NCI-H446 (cell line): ENCODE measurements at regions not wholly inside any gene's neighbourhood (a gene's known extent, or its start where the extent isn't known, plus 50 kb on each side); places are given as distances from the start of the nearest gene placed in this dataset.

Experiments used
- DNase-seq, 2 experiments: peaks; one replicate each; lab custom pipeline; 2025; lab: John Stamatoyannopoulos, UW

DNA sequence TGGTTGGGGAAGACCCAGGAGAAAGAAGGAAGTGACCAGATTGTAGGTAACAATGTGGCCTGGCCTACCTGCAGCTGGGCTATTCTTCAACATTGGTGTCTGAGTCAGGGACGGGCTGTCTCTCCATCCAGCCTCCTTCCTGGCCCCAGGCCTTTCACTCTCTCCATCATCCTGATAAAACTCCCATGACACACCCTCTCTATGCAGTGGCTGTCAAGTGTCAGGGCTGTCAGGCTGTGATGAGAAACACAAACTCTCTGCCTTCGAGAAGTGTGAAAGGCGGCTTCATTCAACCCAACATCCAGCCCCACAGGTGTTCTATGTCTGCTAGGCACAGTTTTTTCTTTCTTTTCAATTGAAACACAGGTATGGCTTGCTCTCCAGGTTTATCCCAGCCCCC, 153.3 kb upstream of the VSTM2B start:
- no peak for DNase-seq

DNA sequence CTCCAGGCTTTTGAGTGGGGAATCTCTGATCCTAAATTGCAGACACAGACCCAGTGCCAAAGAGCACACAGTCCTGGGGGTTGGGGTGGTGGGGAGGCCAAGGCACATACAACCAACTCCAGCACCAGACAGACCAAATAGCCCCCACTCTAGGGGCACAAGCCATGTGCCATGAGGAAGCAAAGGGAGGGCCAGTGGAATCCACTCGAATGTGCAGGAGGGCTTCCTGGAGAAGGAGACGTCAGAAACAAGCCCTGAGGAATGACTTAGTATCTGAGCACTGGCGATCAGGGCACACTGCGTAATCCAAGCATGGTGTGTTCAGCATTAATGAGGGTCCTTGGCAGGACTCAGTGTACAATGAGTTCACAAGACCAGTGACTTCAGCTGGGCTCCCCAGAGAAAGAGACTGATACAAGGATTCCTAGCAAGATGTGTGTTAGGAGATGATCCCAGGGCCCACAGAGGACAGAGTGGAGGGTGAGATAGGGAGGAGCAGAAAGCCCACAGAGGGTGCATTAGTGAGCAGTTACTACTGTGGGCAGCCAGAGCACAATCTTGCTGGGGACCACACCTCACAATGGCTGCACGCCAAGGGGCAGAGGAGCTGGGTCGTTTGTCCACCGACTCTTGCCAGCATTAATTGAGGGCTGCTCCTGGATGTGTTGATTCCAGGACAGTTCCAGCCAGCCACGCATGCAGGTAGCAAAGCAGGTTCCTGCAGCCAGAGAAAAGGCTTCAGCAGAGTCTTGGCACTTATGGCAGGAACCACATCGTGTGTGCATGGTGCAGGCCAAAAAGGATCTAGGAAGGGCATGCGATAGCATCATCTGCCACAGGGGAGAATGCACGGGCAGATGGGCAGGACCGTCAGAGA, 152.6 kb upstream of the VSTM2B start:
- DNase-seq = no peak

DNA sequence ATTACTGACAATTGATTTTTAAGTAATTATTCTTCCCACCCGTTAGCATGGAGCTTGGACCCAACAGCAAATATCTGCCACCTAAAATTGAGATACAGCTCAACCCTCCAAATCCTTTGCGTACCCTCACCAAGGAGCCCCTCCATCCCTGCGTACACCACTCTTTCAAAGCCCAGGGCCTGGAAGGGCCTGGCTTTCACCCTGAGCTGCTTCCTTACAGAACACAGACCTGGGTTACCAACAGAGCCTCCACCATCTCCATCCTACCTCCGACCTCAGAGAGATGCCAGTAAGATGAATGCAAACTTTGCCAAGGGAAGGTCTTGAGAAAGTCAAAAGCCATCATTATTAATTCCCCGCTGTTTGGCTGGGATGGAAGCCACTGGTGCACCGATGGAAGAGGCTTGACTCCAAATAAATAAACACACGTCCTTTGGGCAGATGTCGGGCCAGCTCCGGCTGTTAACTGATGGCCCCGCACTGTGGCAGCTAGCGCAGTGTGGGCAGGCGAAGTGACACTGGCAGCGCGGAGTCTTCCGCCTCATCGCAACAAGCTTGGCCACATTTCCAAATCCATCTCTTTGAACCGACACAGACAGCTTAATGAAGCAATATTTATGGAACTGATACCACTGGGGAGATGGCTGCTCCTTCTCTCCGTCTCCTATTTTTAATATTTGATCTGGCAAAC, 150.2 kb upstream of the VSTM2B start:
- DNase-seq = no peak

DNA sequence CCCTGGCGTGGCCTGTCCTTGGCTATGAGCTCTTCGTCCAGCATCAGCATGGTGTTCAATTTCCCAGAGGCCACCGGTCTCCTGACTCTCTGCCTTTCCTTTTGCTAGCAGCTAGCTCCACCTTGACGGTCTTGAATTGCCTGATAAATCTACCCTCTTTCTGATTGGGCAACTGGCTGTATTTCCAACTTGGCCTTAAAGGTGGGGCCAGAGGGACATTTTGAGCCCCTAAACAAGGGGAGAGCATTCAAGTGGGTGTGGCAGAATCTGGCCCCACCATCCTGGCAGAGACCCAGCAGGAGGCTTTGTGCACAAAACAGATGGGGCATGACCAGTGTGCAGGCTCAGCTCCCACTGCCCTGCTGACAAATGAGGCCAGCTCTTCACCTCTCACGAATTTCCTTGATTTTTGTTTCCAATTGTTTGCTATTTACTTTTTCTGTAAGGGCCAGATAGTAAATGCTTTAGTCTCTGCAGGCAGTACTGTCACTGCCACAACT, 148.9 kb upstream of the VSTM2B start:
- DNase-seq = no peak

DNA sequence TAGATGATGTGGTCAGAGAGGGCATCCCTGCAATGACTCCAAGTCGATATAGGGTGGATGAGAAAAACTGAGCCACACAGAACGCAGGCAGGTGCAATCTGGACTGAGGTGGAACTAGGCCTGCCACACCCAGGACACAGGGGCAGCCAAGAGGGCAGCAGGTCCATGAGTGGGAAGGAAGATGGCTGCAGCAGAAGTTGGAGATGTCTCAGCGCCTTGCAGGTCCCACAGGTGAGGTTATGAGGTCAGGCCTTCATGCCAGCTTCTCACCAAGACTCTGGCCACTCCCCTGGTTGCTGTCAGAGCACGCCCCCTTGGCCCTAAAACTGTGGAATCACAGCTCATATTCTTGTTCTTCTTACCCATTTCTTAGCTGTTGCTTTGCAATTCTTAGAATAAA, 147.7 kb upstream of the VSTM2B start:
- no peak for DNase-seq

DNA sequence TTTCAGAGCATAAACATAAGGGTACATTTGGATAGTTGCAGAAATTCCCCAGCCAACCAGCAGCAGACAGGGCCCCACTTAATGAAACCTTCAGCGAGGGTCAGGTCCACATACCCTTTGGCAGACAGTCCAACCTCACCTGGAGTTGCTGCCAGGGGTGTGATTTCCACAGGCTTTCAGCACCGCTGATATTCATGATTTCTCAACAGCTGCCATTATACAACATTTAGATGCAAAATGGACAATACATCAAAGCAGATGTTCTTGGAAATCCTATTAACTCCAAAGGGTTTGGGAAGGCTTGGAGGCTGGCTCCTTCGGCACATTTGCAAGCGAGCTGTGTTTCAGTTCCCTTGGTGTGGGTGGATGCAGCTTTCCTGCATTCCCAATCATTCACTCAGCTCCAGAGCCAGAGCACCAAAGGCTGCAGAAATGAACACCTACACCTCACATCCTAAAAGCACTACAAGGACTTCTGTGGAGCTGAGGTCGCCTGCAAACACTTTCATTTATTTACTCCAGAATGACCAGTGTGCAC, 147.2 kb upstream of the VSTM2B start:
- no peak for DNase-seq

DNA sequence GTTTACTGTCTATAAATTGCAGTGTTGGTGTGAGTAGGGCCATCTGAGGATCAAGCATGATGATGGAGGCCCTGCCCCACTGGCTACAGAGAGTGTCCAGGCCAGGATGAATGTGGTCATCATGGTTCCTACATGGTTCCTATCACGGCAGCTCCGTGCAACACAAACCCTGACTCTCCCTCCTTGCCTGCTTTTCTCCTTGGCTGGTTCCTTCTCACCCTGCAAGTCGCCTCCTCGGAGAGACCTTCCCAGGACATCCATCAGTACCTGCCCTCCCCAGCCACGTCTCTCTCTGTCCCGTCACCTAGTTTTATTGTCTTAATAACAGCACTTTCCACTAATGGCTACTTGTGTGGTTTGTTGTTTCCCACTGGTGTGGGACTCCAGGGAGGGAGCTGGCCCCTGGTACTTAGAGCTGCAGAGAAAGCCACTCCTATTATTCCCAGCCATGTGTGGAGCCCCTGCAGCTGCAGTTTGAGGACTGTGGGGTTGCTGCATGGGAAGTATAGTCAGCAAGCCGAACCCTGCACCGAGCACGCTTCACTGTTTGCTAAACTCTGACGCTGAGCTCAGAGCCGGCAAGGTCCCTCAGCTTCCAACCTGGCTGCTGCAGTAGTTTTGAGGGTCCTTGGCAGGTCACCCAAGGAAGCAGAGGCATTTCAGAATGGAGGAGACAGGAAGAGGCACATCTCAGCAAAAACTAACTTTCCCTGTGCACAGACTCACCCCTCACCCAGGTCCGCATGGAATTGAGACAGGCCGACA, 146.4 kb upstream of the VSTM2B start:
- DNase-seq = no peak

DNA sequence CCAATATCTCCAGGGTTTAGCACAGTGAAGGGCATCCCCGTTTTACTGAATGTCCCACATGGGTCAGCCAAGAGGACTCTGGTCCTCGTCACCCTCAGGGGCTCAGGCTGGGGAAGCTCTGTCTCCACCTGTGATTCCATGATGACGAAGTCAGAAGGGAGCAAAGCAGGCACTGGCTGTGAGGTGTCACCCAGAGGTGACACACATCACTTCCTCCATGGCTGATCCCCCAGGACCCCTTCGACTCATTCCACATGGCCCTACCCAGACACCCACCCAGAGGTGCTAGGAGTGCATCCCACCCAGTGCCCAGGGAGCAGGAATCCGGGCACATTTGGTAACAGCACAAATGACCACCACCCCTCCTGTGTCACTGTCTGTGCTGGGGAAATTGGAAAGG, 145.2 kb upstream of the VSTM2B start:
- no peak for DNase-seq

DNA sequence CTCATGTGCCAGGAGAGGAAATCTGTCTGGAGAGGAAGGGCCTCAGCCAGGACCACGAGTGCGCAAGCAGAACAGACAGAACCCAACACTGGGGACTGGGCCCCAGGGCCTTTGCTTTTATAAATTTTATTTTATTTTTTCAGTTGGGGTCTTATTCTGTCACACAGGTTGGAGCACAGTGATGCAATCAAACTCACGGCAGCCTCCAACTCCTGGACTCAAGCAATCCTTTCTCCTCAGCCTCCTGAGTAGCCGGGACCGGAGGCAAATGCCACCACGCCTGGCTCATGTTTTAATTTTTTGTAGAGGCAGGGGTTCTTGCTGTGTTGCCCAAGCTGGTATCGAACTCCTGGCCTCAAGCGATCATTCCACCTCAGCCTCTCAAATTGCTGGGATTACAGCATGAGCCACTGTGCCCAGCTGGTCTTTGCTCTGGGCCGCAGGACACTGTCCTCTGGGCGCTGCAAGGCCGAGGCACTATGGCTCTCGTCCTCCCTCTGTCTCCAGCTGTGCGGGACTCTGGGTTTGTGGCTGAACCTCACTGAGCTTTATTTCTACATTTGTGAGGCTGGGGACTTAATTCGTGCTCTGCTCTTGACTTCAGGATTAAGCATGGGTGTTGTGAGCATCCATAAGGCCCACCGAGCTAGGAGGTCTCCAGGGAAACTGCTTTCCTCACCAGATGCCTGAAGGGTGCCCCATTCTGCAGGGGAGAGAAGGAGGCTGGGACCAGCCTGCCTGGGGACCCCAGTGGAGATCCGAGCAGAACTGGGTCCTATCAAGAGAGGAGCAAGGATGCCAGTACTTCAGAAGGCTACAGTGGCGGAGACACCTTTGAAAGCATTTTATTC, 144.2 kb upstream of the VSTM2B start:
- no peak for DNase-seq

DNA sequence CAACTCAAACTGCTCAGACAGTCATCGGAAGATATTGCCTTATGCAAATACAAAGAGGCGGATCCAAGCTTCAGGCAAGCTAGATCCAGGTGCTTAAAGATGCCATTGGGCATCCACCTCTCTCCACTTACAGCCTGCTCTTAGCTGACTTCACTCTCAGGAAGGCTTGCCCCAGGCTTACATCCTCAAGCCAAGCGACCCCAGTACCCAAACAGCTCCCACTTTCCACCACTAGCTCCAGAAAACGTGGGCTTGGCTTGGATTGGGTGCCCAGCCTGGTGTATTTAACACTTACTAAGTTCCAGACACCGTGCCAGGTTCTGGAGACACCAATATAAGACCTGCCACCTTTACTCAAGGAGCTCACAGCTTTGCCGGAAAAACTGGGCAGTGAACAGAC, 142.1 kb upstream of the VSTM2B start:
- no peak for DNase-seq

DNA sequence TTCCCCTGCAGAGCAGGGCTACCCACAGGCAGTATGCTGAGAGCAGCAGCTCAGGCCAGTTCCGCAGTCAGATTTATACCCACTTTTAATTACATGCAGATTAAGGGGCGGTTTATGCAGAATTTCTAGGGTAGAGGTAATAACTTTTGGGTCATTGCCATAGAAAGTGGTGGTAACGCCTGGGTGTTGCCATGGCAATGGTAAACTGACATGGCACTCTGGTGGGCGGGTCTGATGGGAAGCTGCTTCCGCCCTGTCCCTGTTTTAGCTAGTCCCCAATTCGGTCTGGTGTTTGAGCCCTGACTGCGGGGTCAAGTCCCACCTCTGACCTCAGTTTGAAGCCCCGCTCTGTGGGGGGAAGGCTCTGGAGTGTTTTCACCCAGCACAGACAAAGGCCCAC, 141.1 kb upstream of the VSTM2B start:
- no peak for DNase-seq

DNA sequence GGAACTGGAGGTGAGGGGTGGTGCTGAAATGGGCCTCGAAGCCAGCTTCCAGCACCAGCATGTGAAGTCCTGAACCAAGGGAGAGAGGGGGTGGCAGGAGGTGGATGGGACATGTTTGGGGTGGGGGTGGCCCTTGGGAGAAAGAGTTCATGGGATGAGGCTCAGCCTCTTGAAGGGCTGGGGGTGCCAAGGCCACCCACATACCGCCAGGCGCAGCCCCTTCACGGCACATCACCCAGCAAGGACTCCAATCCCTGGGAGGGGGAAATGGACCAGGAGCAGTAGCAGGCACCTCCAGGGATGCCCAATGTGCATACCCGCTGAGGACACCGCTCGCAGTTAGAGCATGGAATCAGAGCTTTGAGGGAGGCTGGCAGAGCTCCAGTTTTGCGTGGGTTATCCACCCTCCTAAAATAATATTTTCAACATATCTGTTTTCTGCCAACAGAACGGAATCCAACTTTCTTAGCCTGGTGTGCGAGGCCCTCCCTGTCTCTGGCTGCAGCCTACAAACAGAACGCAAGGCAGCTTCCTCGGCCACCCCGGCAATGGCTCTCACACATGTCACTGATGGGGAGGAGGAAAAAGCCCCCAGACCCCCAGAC, 140.5 kb upstream of the VSTM2B start:
- no peak for DNase-seq

DNA sequence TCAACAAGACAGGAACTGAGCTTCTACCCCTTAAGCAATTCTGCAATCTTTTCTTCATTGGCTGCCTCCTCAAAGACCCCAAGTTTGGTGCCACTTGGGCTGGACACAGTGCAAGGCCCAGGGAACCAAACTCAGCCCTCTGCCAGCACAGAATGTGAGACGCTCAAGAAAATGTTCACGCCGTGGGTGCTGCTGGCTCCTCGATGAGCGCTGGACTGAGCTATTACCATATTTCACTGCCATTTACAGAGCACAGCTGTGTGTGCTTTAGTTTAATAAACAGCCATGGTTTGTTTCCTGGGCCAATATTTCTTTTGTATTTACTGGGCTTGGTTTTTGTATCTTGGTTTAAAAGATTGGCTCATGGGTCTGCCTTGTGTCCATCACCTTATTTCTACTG, 138.8 kb upstream of the VSTM2B start:
- no peak for DNase-seq

DNA sequence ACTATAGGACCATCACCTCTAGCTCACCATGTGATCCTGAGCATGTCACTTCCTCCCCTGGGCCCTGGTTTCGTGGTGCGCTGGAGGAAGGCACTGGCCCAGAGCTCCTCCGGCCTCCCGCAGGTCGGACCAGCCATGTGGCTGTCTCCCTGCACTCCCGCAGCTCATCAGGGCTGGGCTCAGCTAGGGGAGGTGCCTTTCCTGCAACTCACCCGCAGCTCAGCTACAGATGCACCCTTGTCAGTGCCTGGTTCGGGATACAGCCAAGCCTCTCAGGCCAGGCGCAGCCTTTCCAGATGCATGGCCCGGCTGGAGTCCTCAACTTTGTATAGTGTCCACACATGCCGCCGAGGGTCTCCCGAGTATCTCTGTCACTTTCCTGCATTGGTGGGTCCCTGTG, 138.2 kb upstream of the VSTM2B start:
- no peak for DNase-seq

DNA sequence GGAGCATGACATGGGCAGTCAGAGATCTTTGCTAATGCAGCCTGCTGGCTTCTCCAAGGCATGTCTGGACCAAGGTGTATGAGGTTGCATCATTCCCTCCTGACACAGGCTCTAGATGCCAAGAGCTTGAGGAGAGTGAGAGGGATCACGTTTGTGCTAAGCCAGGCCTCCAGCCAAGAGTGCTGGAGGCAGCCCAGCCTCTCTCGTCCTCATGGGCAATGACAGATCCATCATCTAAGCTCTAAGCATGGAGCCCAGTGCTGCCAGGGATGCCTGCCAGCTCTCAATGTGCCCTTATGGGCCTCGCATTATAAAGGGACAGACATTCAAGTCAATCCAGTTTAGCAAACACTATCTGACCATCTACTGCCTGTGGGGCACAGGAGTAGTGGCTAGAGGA, 136.3 kb upstream of the VSTM2B start:
- peak in 1 of 2 experiments; percentile 39 for DNase-seq

DNA sequence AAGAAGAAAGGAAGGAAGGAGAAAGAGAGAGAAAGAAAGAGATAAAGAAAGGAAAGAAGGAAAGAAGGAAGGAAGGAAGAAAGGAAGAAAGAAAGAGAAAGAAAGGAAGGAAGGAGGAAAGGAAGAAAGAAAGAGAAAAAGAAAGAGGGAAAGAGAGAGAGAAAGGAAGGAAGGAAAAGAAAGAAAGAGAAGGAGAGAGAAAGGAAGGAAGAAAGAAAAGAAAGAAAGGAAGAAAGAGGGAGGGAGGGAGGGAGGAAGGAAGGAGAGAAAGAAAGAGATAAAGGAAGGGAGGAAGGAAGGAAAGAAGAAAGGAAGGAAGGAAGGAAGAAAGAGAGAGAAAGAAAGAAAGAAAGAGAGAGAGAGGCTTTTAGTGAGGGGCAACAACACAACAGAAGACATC, 135.1 kb upstream of the VSTM2B start:
- no peak for DNase-seq

DNA sequence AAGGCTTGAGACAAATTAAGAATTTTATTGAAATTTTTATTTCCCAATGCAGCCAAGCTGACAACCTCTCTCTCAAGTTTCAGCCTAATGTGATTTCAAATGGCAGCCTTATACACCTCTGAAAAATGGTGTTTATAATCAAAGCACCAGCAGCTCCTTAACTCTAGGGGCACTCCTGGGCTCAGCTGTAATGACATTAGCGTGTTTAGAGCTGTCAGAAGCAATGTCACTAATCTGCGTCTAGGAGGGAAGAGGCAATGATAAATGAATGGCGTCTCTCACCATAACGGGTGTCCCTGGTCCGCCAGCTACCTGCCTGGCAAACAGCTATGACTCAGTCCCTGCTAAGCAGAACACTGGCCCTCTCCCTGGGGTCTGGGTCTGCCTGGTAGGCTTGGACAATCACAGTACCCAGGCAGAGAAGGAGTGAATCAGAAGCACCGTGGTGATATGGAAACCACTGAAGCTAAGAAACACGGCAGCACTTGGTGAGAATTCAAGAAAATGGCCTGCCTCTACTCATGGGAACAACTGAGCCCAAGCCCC, 131.8 kb upstream of the VSTM2B start:
- no peak for DNase-seq

DNA sequence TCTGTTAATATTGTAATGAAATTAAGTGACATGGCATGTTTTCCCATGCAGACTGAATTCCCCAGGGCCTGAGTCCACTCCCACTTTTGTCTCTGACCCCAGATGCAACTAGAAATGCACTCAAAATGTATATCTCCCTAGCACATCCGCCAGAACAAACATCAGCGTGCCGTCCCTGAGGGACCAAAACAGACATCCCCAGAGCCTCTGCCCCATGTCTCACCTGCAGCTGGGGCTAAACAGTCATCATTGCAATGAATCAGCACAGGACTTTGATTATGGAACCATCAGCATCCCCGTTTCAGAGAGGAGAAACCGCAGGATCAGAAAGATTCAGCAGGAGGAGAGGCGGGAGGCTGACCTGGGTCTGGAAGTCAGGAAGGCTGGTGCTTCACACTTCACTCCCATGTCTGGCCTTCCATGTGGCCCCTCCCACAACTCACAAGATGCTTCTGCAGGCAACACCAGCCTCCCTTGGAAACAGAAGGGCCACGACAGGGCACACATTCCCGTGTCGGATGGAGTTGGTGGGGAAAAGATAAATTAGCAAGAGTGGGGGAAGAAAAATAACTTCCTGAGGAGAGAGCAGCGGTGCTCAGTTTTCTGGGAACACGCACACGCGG, 130.6 kb upstream of the VSTM2B start:
- DNase-seq = no peak

DNA sequence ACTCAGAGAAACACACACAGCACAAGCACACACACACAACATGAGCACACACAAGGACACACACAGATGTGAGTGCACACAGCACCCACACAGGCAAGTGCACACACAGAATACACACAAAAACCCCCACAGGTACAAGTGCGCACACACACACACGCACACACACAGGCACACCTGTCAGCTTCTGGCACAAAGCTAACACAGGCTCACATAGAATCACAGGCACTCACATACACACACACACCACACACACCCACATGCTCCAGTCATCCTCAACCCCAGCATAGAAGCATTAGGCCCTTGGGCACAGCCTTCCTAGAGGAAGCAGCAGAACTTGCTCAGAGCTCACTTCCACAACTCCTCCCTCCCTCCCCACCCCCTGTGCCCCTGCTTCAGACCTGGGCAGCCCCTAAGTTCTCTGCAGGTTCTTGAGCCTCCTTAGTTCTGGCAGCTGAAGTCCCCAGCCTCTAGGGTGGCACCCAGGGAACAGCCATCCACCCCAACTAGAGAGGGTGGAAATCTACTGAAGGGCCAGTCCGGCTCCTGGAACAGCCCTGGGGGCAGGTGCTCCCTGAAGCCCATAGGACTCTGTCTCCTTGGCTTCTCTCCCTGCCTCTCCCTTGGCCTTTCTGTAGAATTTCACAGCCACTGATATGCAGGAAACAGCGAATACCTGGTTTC, 129.9 kb upstream of the VSTM2B start:
- no peak for DNase-seq

DNA sequence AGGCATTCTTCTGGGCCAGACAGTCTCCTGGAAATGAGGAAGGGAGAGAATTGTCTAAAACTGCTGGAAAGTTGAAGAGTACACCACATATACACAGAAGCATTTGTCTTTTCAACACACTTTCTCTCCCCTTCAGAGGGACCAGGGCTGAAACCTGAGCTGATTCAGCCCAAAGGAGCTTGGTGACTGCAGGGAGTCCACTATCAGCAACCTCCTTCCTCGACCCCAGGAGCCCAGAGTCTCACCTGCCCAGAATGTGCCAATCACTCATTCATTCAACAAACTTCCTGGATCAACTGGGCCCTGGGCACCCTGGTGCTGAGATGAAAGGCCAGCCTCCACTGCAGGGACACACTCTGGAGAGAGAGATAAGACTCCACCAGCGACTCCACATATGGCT, 128.9 kb upstream of the VSTM2B start:
- no peak for DNase-seq
